Putamen (tissue), 1 donor: ENCODE measurements at regions not wholly inside any gene's neighbourhood (a gene's known extent, or its start where the extent isn't known, plus 50 kb on each side); places are given as distances from the start of the nearest gene placed in this dataset.

Source experiments
- DNase-seq: peaks from one replicate; pipeline ENCODE4 v3.0.0-alpha.2; 2016; ENCODE audit warnings: low spot score

- no peak for DNase-seq
These were observed 280.8 kb downstream of the RERGL start for GRCh38 chr12:17809206-17809605.

- no peak for DNase-seq
These were observed 287.0 kb downstream of the RERGL start for GRCh38 chr12:17802657-17803641.

DNA sequence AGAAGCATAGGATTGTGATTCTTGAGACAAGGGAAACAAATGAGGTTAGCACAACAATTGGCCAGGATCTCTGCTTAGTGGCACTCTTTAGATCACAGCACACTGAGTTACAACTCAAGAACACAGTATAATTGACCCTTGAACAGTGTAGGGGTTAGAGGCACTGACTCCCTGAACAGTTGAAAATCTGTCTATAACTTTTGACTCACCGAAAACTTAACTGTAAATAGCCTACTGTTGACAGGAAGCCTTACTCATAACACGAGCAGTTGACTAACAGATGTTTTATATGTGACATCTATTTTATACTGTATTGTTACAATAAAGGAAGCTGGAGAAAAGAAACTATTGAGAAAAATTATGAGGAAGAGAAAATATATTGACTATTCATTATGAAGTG, 296.1 kb downstream of the RERGL start:
- no peak for DNase-seq

GRCh38 chr12:17778242-17778641, 311.8 kb downstream of the RERGL start:
- no peak for DNase-seq

DNA sequence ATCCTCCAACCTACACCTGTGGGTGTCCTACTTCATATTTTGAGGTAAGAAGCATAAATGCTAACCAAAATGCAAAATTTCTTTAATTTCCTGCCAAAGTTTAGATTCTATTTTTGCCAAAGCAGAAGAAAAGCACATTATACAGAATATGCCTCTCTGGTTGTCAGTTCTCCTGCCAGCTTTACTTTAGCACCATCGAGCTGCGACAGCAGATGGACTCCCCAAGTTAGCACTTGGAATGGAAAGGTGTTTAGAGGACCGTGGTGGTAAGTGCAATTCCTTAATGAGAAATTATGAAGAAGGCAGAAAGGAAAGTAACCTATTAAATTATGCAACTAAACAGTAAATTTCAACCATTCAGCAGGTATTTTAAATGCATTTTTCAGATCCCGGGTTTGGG, 326.6 kb downstream of the RERGL start:
- no peak for DNase-seq

GRCh38 chr12:17759982-17760381, 330.0 kb downstream of the RERGL start:
- DNase-seq, result no peak
